WTC11 (cell line): ENCODE measurements at regions not wholly inside any gene's neighbourhood (a gene's known extent, or its start where the extent isn't known, plus 50 kb on each side); places are given as distances from the start of the nearest gene placed in this dataset.

Source experiments
- CTCF ChIP-seq: fragments of 200-600 bp; IDR thresholded peaks from 2 replicates; pipeline ENCODE4 v1.8.0; 2022; ENCODE audit warnings: antibody characterized with exemption
- ETV6 ChIP-seq: sonication (generic); formaldehyde crosslinking; IDR thresholded peaks from 2 replicates; pipeline ENCODE4 v1.8.1; 2022; ENCODE audit warnings: mild to moderate bottlenecking, missing genetic modification reagents
- IRF1 ChIP-seq: sonication (generic); formaldehyde crosslinking; IDR thresholded peaks from 2 replicates; pipeline ENCODE4 v1.8.0; 2023; ENCODE audit warnings: missing genetic modification reagents
- JUN ChIP-seq: sonication (generic); formaldehyde crosslinking; IDR thresholded peaks from 2 replicates; pipeline ENCODE4 v1.8.0; 2023; ENCODE audit warnings: mild to moderate bottlenecking, missing genetic modification reagents
- KAT7 ChIP-seq: sonication (generic); formaldehyde crosslinking; IDR thresholded peaks from 2 replicates; pipeline ENCODE4 v1.8.1; 2023; ENCODE audit warnings: missing genetic modification reagents, mild to moderate bottlenecking, borderline replicate concordance
- MXD4 ChIP-seq: fragments of 250-450 bp; sonication (Bioruptor Pico); IDR thresholded peaks from 2 replicates; pipeline ENCODE4 v1.8.0; 2021; ENCODE audit warnings: mild to moderate bottlenecking, moderate library complexity, borderline replicate concordance
- PREB ChIP-seq: sonication (generic); formaldehyde crosslinking; IDR thresholded peaks from 2 replicates; pipeline ENCODE4 v1.8.1; 2022; ENCODE audit warnings: mild to moderate bottlenecking, missing genetic modification reagents, moderate library complexity, borderline replicate concordance
- RELA ChIP-seq: sonication (generic); formaldehyde crosslinking; IDR thresholded peaks from 2 replicates; pipeline ENCODE4 v1.8.1; 2022; ENCODE audit warnings: missing genetic modification reagents, mild to moderate bottlenecking, borderline replicate concordance
- SMAD4 ChIP-seq: sonication (generic); formaldehyde crosslinking; IDR thresholded peaks from 2 replicates; pipeline ENCODE4 v1.8.0; 2022; ENCODE audit warnings: mild to moderate bottlenecking, missing genetic modification reagents
- SP1 ChIP-seq: sonication (generic); formaldehyde crosslinking; conservative IDR thresholded peaks from 2 replicates; pipeline ENCODE4 v1.8.1; 2022; ENCODE audit warnings: missing genetic modification reagents
- STAT6 ChIP-seq: sonication (generic); formaldehyde crosslinking; conservative IDR thresholded peaks from 2 replicates; pipeline ENCODE4 v1.8.1; 2023; ENCODE audit warnings: mild to moderate bottlenecking, low read depth, missing genetic modification reagents, moderate library complexity
- TF ChIP-seq, protein P1 (sequence below): fragments of 250-450 bp; sonication (Bioruptor Pico); IDR thresholded peaks from 2 replicates; pipeline ENCODE4 v1.9.0; 2021; ENCODE audit warnings: mild to moderate bottlenecking, borderline replicate concordance
- TF ChIP-seq, protein P2 (sequence below): sonication (generic); formaldehyde crosslinking; conservative IDR thresholded peaks from 2 replicates; pipeline ENCODE4 v1.8.1; 2022; ENCODE audit warnings: mild to moderate bottlenecking, missing genetic modification reagents

GRCh38 chr9:84570482-84571154 lies 98.9 kb upstream of the NTRK2 start:
- TF ChIP-seq CTCF: no peak
- no peak for TF ChIP-seq SP1 (CRISPR knock-in tag)
- no peak for TF ChIP-seq STAT6 (CRISPR knock-in tag)
- TF ChIP-seq JUN (CRISPR knock-in tag): no peak
- TF ChIP-seq ETV6: no peak
- TF ChIP-seq MXD4 (CRISPR knock-in tag): no peak
- no peak for TF ChIP-seq KAT7 (CRISPR knock-in tag)
- no peak for TF ChIP-seq RELA
- no peak for TF ChIP-seq PREB (CRISPR knock-in tag)
- TF ChIP-seq, protein P1, sequence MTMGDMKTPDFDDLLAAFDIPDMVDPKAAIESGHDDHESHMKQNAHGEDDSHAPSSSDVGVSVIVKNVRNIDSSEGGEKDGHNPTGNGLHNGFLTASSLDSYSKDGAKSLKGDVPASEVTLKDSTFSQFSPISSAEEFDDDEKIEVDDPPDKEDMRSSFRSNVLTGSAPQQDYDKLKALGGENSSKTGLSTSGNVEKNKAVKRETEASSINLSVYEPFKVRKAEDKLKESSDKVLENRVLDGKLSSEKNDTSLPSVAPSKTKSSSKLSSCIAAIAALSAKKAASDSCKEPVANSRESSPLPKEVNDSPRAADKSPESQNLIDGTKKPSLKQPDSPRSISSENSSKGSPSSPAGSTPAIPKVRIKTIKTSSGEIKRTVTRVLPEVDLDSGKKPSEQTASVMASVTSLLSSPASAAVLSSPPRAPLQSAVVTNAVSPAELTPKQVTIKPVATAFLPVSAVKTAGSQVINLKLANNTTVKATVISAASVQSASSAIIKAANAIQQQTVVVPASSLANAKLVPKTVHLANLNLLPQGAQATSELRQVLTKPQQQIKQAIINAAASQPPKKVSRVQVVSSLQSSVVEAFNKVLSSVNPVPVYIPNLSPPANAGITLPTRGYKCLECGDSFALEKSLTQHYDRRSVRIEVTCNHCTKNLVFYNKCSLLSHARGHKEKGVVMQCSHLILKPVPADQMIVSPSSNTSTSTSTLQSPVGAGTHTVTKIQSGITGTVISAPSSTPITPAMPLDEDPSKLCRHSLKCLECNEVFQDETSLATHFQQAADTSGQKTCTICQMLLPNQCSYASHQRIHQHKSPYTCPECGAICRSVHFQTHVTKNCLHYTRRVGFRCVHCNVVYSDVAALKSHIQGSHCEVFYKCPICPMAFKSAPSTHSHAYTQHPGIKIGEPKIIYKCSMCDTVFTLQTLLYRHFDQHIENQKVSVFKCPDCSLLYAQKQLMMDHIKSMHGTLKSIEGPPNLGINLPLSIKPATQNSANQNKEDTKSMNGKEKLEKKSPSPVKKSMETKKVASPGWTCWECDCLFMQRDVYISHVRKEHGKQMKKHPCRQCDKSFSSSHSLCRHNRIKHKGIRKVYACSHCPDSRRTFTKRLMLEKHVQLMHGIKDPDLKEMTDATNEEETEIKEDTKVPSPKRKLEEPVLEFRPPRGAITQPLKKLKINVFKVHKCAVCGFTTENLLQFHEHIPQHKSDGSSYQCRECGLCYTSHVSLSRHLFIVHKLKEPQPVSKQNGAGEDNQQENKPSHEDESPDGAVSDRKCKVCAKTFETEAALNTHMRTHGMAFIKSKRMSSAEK (CRISPR knock-in tag): no peak
- TF ChIP-seq SMAD4 (CRISPR knock-in tag): no peak
- TF ChIP-seq, protein P2, sequence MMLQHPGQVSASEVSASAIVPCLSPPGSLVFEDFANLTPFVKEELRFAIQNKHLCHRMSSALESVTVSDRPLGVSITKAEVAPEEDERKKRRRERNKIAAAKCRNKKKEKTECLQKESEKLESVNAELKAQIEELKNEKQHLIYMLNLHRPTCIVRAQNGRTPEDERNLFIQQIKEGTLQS (CRISPR knock-in tag): no peak
- TF ChIP-seq IRF1 (CRISPR knock-in tag): no peak
